ENCODE measurements at regions not wholly inside any gene's neighbourhood (a gene's known extent, or its start where the extent isn't known, plus 50 kb on each side); places are given as distances from the start of the nearest gene placed in this dataset.
"Not testable (repeated sequence)": the region's sequence is repeated elsewhere in the genome, so short reads cannot be mapped to it uniquely, and the experiment has no call there.

- DNase-seq (ENCODE audit: low read depth): no peak
These were observed 402.7 kb downstream of the LTN1 start for GRCh38 chr21:28590026-28590425.

DNA sequence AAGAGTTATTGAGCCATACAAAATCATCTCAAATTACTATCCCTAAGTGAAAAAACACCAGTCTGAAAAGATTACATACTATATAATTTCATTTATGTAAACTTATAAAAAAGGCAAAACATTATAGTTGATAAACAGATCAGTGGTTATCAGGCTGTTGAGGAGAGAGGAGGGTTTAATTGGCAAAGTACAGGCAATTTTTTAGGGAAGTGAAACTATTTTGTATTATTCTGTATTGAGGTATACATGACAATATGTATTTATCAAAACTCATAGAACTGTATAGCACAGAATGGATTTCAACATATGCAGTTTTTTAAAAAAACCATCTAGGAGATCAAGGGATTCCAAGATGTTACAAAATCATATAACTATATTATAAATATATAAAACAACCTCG is 403.7 kb downstream of the LTN1 start:
- no peak for DNase-seq (ENCODE audit: low read depth)

GRCh38 chr21:28587748-28588147 is 404.9 kb downstream of the LTN1 start:
- DNase-seq (ENCODE audit: low read depth): no peak

GRCh38 chr21:28581976-28582375 is 410.7 kb downstream of the LTN1 start:
- DNase-seq (ENCODE audit: low read depth): no peak

DNA sequence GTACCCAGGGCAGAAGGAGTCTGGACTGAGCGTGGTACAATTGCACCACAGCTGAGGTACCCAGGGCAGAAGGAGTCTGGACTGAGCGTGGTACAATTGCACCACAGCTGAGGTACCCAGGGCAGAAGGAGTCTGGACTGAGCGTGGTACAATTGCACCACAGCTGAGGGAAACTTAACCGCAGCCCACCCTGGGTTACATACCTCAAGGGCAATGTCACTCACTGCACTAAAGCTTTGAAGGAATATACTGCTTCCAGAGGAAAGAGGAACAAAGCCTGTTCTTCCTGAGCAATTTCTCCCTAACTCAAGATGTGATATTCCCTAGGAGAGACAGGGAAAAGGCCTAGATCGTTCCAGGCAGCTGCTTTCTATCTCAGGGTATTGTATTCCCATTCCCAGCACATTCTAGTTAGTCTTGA is 411.4 kb downstream of the LTN1 start:
- not testable (repeated sequence) for DNase-seq (ENCODE audit: low read depth)

- no peak for DNase-seq (ENCODE audit: low read depth)
These were observed 412.1 kb downstream of the LTN1 start for GRCh38 chr21:28580585-28580984.

DNA sequence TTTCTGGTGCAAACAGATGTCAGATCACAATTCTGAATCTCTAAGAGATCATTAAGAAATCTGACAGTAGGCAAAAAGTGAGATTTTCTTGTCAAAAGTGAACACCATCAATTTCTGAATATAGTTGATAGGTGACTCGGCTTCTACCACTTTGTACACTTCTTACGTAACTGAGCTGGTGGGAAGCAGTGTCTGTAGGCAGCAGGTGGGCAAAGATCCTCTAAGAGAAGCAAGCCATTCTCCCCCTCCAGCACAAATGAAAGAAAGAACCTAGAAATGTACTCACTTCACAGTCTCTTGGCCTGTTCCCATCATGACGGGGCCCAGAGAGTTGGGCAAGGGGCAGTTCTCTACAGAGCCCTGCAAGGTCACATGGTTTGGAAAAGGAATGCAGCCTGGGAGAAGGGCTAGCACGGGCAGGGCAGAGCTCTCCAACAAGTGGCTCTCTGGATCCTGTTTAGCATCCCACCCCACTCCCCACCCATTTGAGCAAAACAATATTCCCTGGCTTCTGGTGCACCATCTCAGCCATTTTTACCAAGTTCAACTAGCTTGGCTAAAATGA is 412.6 kb downstream of the LTN1 start:
- no peak for DNase-seq (ENCODE audit: low read depth)

DNA sequence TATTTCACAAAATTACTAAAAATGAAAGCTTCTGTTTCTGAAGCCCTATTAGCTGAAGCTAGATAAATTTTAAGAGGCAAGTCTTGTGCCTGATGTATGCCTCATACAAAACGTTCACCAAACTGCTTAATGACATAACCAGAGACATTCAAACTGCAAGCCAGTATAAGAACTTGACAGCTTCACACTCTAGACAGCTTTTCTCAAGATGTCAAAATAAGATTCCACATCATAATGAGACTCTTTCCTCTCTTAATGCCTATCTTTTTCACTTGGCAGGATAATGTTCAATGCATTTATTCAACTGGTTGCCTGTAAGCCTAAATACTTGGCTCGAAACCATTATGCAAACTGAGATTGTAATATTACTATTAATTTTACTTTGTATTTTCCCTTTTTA is 424.0 kb downstream of the LTN1 start:
- no peak for DNase-seq (ENCODE audit: low read depth)

DNA sequence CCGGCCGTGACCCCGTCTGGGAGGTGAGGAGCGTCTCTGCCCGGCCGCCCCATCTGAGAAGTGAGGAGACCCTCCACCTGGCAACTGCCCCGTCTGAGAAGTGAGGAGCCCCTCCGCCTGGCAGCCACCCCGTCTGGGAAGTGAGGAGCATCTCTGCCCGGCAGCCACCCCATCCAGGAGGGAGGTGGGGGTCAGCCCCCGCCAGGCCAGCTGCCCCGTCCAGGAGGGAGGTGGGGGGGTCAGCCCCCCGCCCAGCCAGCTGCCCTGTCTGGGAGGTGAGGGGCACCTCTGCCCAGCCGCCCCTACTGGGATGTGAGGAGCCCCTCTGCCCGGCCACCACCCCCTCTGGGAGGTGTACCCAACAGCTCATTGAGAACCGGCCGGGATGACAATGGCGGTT is 428.7 kb downstream of the LTN1 start:
- not testable (repeated sequence) for DNase-seq (ENCODE audit: low read depth)

DNA sequence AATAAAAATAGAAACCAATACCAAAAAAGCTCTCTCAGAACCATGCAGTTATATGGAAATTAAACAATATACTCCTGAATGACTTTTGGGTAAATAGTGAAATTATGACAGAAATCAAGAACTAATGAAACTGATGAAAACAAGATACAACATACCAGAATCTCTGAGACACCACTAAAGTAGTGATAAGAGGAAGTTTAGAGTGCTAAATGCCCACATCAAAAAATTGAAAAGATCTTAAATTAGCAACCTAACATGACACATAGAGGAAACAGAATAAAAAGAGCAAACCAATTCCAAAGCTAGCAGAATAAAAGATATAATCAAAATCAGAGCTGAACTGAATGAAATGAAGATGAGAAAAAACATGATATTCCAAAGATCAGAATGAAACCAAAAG is 430.9 kb downstream of the LTN1 start:
- DNase-seq (ENCODE audit: low read depth): no peak

DNA sequence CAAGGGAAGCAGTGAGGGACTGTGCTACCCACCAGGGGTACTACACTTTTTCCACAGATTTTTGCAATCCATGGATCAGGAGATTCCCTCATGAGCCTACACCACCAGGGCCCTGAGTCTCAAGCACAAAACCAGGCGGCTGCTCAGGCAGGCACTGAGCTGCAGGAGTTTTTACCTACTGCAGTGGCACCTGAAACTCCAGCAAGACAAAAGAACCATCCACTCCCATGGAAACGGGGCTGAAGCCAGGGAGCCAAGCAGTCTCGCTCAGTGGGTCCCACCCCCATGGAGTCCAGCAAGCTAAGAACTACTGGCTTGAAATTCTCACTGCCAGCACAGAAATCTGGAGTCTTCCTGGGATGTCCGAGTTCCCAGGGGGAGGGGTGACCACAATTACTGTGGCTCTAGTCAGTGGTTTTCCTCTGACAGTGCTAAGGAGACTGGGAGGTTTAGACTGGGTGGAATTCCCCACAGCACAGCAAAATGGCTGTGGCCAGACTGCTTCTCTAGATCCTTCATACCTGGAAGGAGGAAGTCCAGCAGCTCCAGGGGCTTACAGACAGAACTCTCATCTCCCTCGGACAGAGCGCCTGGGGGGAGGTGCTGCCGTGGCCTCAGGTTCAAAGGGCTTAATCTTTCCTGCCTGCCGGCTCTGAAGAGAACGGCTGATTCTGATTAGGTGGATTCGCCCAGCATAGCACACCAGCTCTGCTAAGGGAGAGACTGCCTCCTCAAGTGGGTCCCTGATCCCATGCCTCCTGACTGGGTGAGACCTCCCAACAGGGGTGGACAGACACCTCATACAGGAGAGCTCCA is 437.8 kb downstream of the LTN1 start:
- DNase-seq (ENCODE audit: low read depth): no peak

DNA sequence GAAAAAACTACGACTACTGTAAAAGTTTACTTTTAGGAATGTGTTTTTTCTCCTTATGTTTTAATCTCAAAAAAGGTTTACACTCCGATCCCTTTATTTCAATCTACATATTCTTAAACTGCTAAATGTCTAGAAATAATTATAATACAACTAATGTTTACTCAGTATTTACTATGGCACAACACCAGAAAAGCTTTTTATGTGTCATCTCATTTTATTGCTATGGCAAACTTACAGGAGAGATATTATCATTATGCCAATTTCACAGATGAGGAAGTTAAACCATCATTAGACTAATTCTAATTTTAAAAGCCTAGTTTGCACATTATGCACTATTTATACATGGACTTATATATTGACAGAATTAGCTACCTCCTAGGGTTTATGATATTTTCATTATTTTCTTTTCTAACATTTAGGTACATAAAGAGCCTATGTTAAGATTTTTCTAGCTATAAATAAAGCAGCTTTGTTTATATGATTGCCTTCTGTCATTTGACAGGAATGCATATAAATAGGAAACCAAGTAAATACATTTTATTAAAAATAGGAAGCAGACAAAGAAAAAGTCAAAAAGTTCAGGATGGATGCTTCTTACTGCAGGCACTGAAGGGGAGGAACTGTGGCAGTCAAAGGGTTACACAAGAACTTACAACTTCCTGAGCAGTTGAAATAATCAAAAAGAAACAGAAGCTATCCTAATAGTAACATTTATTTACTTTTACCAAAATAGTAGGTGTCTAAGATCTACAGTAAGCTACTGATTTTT is 442.4 kb downstream of the LTN1 start:
- DNase-seq (ENCODE audit: low read depth): no peak

- no peak for DNase-seq (ENCODE audit: low read depth)
These were observed 444.4 kb downstream of the LTN1 start for GRCh38 chr21:28548291-28548690.

DNA sequence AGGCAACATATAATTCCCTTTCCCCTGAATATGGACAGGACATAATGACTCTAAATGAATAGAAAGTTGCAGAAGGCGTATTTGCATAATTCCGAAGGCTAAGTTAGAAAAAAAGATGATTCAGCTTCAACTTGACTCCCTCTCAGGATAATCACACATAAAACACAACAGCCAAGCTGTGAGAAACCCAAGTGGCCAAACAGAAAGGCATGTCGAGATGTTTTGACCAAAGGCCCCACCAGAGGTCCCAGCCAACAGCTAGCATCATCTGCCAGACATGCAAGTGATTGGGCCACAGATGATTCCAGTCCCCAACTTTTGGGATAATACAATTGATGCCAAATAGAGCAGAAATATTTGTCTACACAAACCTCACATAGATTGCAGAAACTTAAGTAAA is 444.9 kb downstream of the LTN1 start:
- DNase-seq (ENCODE audit: low read depth): no peak

- no peak for DNase-seq (ENCODE audit: low read depth)
These were observed 448.7 kb downstream of the LTN1 start for GRCh38 chr21:28543975-28544374.

DNA sequence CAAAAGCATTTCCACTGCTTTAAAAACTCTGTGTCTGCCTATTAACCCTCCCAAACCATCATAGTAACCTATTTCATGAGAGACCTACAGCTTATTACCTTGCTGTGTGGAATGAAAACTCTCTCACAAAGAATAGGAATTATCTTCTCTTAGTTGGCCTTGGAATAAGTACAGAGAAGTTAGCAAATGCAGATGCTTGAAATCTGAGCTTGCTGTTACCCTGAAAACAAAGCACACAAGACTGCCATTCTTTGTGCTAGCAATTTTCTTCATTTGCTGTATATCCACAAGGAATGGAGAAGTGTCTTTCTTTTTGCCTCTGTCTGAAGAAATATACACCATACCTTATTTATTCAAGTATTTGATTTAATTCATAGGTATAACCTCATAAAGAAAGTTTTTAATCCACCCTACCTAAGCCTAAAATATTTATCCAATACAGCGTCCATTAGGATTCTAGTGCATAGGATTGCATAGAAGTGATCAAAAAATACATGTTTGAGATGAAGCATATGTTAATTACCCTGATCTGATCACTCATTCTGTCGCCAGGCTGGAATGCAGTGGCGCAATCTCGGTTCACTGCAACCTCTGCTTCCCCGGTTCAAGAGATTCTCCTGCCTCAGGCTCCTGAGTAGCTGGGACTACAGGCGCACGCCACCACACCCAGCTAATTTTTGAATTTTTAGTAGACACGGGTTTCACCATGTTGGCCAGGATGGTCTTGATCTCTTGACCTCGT is 451.1 kb downstream of the LTN1 start:
- no peak for DNase-seq (ENCODE audit: low read depth)

DNA sequence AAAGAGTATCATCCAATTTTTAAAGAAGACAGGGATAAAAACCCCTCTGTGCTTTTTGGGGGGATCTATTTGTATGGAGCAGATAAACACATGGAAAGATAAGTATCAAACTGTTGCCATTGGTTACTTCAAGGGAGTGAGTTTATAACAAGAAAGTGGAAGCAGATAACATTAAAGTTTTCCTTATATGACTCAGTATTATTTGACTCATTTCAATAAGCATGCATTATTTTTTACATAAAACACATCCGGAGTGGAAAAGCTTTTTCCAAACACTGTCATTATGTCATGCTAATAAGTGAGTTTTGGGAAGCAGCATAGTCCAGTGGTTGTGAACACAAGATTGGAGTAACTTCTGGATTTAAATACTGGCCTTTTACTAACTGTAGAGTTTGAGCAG is 452.2 kb downstream of the LTN1 start:
- DNase-seq (ENCODE audit: low read depth): no peak

GRCh38 chr21:28539623-28539988 is 453.1 kb downstream of the LTN1 start:
- DNase-seq (ENCODE audit: low read depth): no peak

DNA sequence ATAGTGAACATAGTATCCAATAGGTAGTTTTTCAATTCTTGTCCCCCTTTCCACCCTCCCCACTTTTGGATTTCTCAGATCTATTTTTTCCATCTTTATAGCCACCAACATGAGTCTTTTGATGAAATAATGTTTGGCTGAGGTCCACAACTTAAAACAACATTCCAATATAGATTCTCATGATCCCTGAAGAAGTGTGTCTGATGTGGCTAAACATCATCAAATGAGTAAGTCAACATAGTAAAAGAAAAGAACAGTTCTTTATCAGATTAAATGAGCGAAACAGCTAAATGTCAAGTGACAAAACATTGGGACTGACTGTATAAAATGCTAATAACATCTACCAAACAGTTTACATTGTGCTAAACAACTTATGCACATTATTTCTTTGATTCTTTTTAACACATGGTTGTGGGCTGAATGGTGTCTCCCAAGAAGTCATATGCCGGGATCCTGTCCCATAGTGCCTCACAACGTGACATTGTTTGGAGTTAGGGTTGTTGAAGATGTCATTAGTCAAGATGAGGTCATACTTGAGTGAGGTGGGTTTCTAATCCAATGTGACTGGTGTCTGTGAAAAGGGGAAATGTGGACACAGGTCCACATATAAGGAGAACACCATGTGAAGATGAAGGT is 453.6 kb downstream of the LTN1 start:
- DNase-seq (ENCODE audit: low read depth): no peak

DNA sequence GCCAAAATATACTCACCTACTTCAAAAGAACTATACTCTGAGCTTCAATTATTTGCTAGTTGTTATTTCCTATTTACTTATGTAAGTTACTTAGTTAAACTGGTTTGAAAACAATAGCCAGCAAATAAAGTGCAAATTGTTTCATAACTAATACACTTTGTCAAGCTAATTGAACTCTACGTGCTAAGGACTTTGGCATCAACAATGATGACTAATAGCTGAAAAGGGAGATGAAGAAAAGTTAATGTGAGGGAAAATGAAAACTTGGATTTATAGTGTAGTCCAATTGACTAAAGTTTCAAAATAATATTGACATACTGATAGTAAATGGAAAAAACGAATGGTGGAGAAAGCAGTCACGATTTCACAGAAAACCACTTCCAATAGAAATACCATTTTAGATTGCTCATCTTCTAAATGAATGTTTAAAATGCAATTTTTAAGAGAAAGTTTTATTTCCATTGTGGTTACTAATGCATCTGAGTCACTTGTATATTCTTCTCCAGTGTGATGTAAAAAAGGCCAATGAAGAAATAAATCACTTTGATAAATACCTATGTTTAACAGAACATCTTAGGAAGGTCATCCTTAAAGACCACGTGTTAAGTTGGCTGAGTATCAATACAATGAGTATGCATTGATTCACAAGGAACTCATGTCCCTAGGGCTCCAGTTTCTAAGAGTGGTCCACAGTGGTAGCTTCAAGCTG is 455.2 kb downstream of the LTN1 start:
- DNase-seq (ENCODE audit: low read depth): no peak

DNA sequence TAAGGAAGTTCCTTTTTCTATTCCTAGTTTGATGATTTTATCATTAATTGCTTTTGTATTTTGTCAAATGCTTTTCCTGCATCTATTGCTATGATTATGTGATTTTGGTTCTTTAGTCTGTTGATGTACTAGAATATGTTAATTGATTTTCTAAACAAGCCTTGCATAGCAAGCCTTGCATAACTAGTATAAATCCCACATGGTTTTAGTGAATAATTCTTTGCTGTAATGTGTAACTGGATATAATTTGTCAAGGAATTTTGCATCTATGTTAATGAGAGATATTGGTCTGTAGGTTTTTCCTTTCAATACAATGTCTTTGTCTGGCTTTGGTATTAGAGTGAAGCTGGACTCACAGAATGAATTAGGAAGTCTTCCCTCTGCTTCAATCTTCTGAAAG is 460.2 kb downstream of the LTN1 start:
- DNase-seq (ENCODE audit: low read depth): no peak
